HG02610 (cell line): ENCODE measurements at regions not wholly inside any gene's neighbourhood (a gene's known extent, or its start where the extent isn't known, plus 50 kb on each side); places are given as distances from the start of the nearest gene placed in this dataset.
"Not testable (repeated sequence)": the region's sequence is repeated elsewhere in the genome, so short reads cannot be mapped to it uniquely, and the experiment has no call there.

ENCODE experiments used
- ATAC-seq: cut with Tn5 transposase; IDR thresholded peaks from one replicate; pipeline ENCODE4 v1.9.1; 2021; ENCODE audit warnings: mild to moderate bottlenecking, moderate library complexity; ENCODE audit not compliant: unreplicated experiment

- no peak for ATAC-seq
These were observed 338.0 kb downstream of the TEX29 start for GRCh38 chr13:111658145-111659100.

GRCh38 chr13:111659219-111659775 lies 338.9 kb downstream of the TEX29 start:
- no peak for ATAC-seq

- no peak for ATAC-seq
These were observed 339.4 kb downstream of the TEX29 start for GRCh38 chr13:111659842-111660241.

- no peak for ATAC-seq
These were observed 340.6 kb downstream of the TEX29 start for GRCh38 chr13:111661052-111661451.

- ATAC-seq, result no peak
These were observed 341.3 kb downstream of the TEX29 start for GRCh38 chr13:111661776-111662175.

- no peak for ATAC-seq
These were observed 342.0 kb downstream of the TEX29 start for GRCh38 chr13:111662451-111662850.

GRCh38 chr13:111662895-111663294 lies 342.5 kb downstream of the TEX29 start:
- no peak for ATAC-seq

GRCh38 chr13:111663505-111663904 lies 343.1 kb downstream of the TEX29 start:
- no peak for ATAC-seq

- no peak for ATAC-seq
These were observed 343.5 kb downstream of the TEX29 start for GRCh38 chr13:111663953-111664421.

- no peak for ATAC-seq
These were observed 344.3 kb downstream of the TEX29 start for GRCh38 chr13:111664696-111665095.

- ATAC-seq, result no peak
These were observed 345.3 kb downstream of the TEX29 start for GRCh38 chr13:111665691-111666095.

GRCh38 chr13:111666164-111666776 lies 345.8 kb downstream of the TEX29 start:
- no peak for ATAC-seq

GRCh38 chr13:111667757-111668156 lies 347.3 kb downstream of the TEX29 start:
- no peak for ATAC-seq

GRCh38 chr13:111668451-111668850 lies 348.0 kb downstream of the TEX29 start:
- no peak for ATAC-seq

- ATAC-seq, result not testable (repeated sequence)
These were observed 351.8 kb downstream of the TEX29 start for GRCh38 chr13:111672198-111672597.

- not testable (repeated sequence) for ATAC-seq
These were observed 357.9 kb downstream of the TEX29 start for GRCh38 chr13:111678120-111678882.

GRCh38 chr13:111679645-111680044 lies 359.2 kb downstream of the TEX29 start:
- ATAC-seq, result not testable (repeated sequence)

- ATAC-seq, result not testable (repeated sequence)
These were observed 359.7 kb downstream of the TEX29 start for GRCh38 chr13:111680100-111680499.

GRCh38 chr13:111692028-111692427 lies 371.6 kb downstream of the TEX29 start:
- peak; percentile 75 for ATAC-seq

GRCh38 chr13:111696121-111696520 lies 370.8 kb upstream of the SOX1 start:
- not testable (repeated sequence) for ATAC-seq

GRCh38 chr13:111702059-111702458 lies 364.9 kb upstream of the SOX1 start:
- ATAC-seq, result not testable (repeated sequence)
